Bronchial epithelial cell (primary cell): ENCODE measurements at regions not wholly inside any gene's neighbourhood (a gene's known extent, or its start where the extent isn't known, plus 50 kb on each side); places are given as distances from the start of the nearest gene placed in this dataset.
A peak's percentile ranks its signal among the peaks of the same experiment; 100 is the strongest.

Experiments used
- DNase-seq: peaks from one replicate; pipeline ENCODE4 v3.0.0-alpha.2; 2010; ENCODE audit warnings: low read depth
- FAIRE-seq: peaks from 2 replicates; lab custom pipeline; 2011; peaks lifted over from hg19 to GRCh38; lab: Jason Lieb, UNC
- H3K27me3 ChIP-seq: 2 replicates; pipeline ENCODE4 v1.5.1; 2011; ENCODE audit warnings: low read length; ENCODE audit not compliant: control insufficient read depth, insufficient read depth
- H3K36me3 ChIP-seq: 2 replicates; pipeline ENCODE4 v1.5.1; 2011; ENCODE audit warnings: low read length; ENCODE audit not compliant: control insufficient read depth, insufficient read depth
- H3K4me3 ChIP-seq: 2 replicates; pipeline ENCODE4 v1.5.1; 2011; ENCODE audit warnings: mild to moderate bottlenecking, low read depth, low read length, control low read depth
- CTCF ChIP-seq: IDR thresholded peaks from 2 replicates; pipeline ENCODE4 v1.5.1; 2011; ENCODE audit warnings: mild to moderate bottlenecking, moderate library complexity, low read length, control low read depth, inconsistent platforms; ENCODE audit not compliant: insufficient read depth, severe bottlenecking

- FAIRE-seq (peak; percentile 76), DNase-seq (no peak)
- peaks cover 3% of the 10 kb centered on the region for H3K27me3 ChIP-seq
- H3K4me3 ChIP-seq, result no peak overlapping the region
- no peak for TF ChIP-seq CTCF
- no peaks in the 10 kb centered on the region for H3K36me3 ChIP-seq
Observed at GRCh38 chr10:71035511-71036296, 147.3 kb upstream of the PCBD1 start.

- no peak for FAIRE-seq
- TF ChIP-seq CTCF, result no peak
- no peak for DNase-seq
- Histone ChIP-seq H3K36me3 (no peaks in the 10 kb centered on the region), H3K27me3 (peaks cover 5% of the 10 kb centered on the region), H3K4me3 (no peak overlapping the region)
Observed at GRCh38 chr10:71036297-71036966, 148.1 kb upstream of the PCBD1 start.

- Histone ChIP-seq H3K4me3 (no peak overlapping the region), H3K27me3 (peaks cover 6% of the 10 kb centered on the region), H3K36me3 (no peaks in the 10 kb centered on the region)
- DNase-seq, result no peak
- no peak for TF ChIP-seq CTCF
- FAIRE-seq, result no peak
Observed at GRCh38 chr10:71038091-71038633, 149.8 kb upstream of the PCBD1 start.

- Histone ChIP-seq H3K27me3 (peaks cover 6% of the 10 kb centered on the region), H3K4me3 (no peak overlapping the region), H3K36me3 (no peaks in the 10 kb centered on the region)
- no peak for DNase-seq
- FAIRE-seq, result no peak
- TF ChIP-seq CTCF, result no peak
Observed at GRCh38 chr10:71038921-71039320, 150.6 kb upstream of the PCBD1 start.

- DNase-seq (no peak), FAIRE-seq (no peak)
Observed at GRCh38 chr10:71039551-71039950, 151.2 kb upstream of the PCBD1 start.

More at GRCh38 chr10:71039551-71039950, 151.2 kb upstream of the PCBD1 start:
- no peak overlapping the region for H3K4me3 ChIP-seq
- no peak for TF ChIP-seq CTCF
- H3K27me3 ChIP-seq, result peaks cover 6% of the 10 kb centered on the region
- H3K36me3 ChIP-seq, result no peaks in the 10 kb centered on the region
